PC-9 (cell line): ENCODE measurements at regions not wholly inside any gene's neighbourhood (a gene's known extent, or its start where the extent isn't known, plus 50 kb on each side); places are given as distances from the start of the nearest gene placed in this dataset.

Experiments
- CTCF ChIP-seq: fragments of 200-600 bp; sonication (generic); conservative IDR thresholded peaks from 2 replicates; pipeline ENCODE4 v1.6.1; 2017; ENCODE audit warnings: mixed run types, antibody characterized with exemption, mild to moderate bottlenecking, moderate library complexity
- EZH2 ChIP-seq: fragments of 200-600 bp; sonication (generic); IDR thresholded peaks from 2 replicates; pipeline ENCODE4 v1.8.0; 2017; ENCODE audit warnings: antibody characterized with exemption, low read depth

GRCh38 chr5:174818430-174818829 lies 94.0 kb downstream of the MSX2 start:
- TF ChIP-seq CTCF (no peak), EZH2 (no peak)
